Naive B cell (primary cell): ENCODE measurements at regions not wholly inside any gene's neighbourhood (a gene's known extent, or its start where the extent isn't known, plus 50 kb on each side); places are given as distances from the start of the nearest gene placed in this dataset.
"Not testable (repeated sequence)": the region's sequence is repeated elsewhere in the genome, so short reads cannot be mapped to it uniquely, and the experiment has no call there.

Experiments used
- ATAC-seq, 2 donors: fragments of 150-1000 bp; cut with Tn5 transposase; 2 replicates each; pipeline ENCODE4 v1.10.0; 2021; ENCODE audit warnings: low read depth in 2 of 2, mild to moderate bottlenecking in 2 of 2, moderate library complexity in 2 of 2
- DNase-seq: peaks from one replicate; pipeline ENCODE4 v3.0.0; 2022
- H3K27ac Mint-ChIP-seq, 6 donors: one replicate each; pipeline ENCODE4 v1.8.0; 2020 to 2022; ENCODE audit warnings: mild to moderate bottlenecking in 6 of 6, mixed read lengths in 6 of 6, moderate library complexity in 5 of 6, inconsistent platforms in 2 of 6
- H3K27me3 Mint-ChIP-seq, 3 donors: one replicate each; pipeline ENCODE4 v1.8.0; 2021 to 2022; ENCODE audit warnings: mixed read lengths in 3 of 3, mild to moderate bottlenecking in 1 of 3
- H3K36me3 Mint-ChIP-seq, 2 donors: one replicate each; pipeline ENCODE4 v1.8.0; 2020 to 2022; ENCODE audit warnings: mixed read lengths in 2 of 2, inconsistent platforms in 1 of 2, mild to moderate bottlenecking in 1 of 2
- H3K4me1 Mint-ChIP-seq, 3 donors: one replicate each; pipeline ENCODE4 v1.8.0; 2020 to 2022; ENCODE audit warnings: mixed read lengths in 3 of 3, inconsistent platforms in 1 of 3, mild to moderate bottlenecking in 1 of 3, moderate library complexity in 1 of 3
- H3K4me3 Mint-ChIP-seq, 8 donors: one replicate each; pipeline ENCODE4 v1.8.0; 2020 to 2022; ENCODE audit warnings: mild to moderate bottlenecking in 8 of 8, mixed read lengths in 8 of 8, moderate library complexity in 8 of 8, inconsistent platforms in 2 of 8
- H3K9me3 Mint-ChIP-seq, 7 donors: one replicate each; pipeline ENCODE4 v1.8.0; 2020 to 2022; ENCODE audit warnings: mixed read lengths in 7 of 7, mild to moderate bottlenecking in 5 of 7, inconsistent platforms in 2 of 7, moderate library complexity in 1 of 7

- peak overlapping the region in 1 of 6 donors; percentile 37 for H3K27ac Mint-ChIP-seq
- H3K9me3 Mint-ChIP-seq, result peaks cover 0 to 12% (median 4%) of the 10 kb centered on the region in 7 donors
- ATAC-seq, result no peak
- no peaks in the 10 kb centered on the region for H3K27me3 Mint-ChIP-seq
- H3K4me3 Mint-ChIP-seq, result peak overlapping the region in 1 of 8 donors; percentile 30
- no peaks in the 10 kb centered on the region for H3K36me3 Mint-ChIP-seq
- DNase-seq, result no peak
- H3K4me1 Mint-ChIP-seq, result no peaks in the 10 kb centered on the region
These were observed 382.6 kb downstream of the SMOC2 start for GRCh38 chr6:168823397-168824212.

- DNase-seq, result no peak
- no peak overlapping the region for H3K4me3 Mint-ChIP-seq
- peaks cover 0 to 23% (median 4%) of the 10 kb centered on the region in 7 donors for H3K9me3 Mint-ChIP-seq
- no peak overlapping the region for H3K27ac Mint-ChIP-seq
- ATAC-seq, result no peak
- no peaks in the 10 kb centered on the region for H3K27me3 Mint-ChIP-seq
- no peaks in the 10 kb centered on the region for H3K4me1 Mint-ChIP-seq
- no peaks in the 10 kb centered on the region for H3K36me3 Mint-ChIP-seq
These were observed 381.4 kb downstream of the SMOC2 start for GRCh38 chr6:168822376-168822775.

DNA sequence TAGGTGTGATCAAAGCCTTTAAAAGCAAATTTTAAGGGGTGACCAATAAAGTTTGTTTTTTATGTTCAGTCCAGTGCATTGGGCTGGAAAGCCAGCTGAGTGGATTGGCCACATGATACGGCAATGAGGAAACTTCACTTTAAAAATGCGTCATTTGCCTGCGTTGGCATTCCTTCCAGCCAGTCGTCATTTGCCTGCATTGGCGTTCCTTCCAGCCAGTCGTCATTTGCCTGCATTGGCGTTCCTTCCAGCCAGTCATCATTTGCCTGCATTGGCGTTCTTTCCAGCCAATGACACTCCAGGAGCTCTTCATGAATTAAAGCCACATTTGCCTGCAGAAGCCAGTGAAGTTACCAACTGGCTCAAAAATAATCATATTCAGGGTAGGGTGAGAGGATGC lies 378.6 kb downstream of the SMOC2 start:
- Mint-ChIP-seq H3K4me3 (no peak overlapping the region), H3K36me3 (no peaks in the 10 kb centered on the region), H3K4me1 (no peaks in the 10 kb centered on the region), H3K27me3 (no peaks in the 10 kb centered on the region), H3K27ac (no peak overlapping the region), H3K9me3 (peaks cover 2 to 28% (median 8%) of the 10 kb centered on the region in 7 donors)
- no peak for DNase-seq
- no peak for ATAC-seq

DNA sequence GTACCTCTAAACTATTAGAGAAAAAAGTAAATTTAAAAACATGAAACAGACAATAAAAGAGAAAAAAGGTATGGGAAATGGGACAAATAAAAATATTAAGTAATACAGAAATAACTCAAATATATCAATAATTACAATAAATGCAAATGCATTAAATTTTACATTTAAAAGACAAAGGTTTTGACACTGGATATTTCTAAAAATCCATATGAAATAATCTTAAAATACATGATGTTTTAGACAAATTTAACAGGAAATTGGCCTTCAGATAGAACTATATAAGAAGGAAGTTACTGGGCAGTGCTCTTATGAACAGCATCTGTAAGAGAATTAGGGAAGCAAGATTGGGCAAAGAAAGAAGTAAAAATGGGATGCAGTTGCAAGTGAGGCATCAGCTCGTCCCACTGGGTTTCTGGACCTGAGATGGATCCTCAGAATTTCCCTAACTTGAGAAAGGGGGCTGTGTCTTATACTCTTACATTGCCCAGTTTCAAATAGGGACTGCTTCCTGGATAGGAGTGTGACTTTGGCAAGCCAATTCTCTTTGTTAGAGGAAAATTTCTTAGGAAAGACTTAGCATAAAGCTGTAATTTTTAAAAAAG lies 376.7 kb downstream of the SMOC2 start:
- DNase-seq, result no peak

DNA sequence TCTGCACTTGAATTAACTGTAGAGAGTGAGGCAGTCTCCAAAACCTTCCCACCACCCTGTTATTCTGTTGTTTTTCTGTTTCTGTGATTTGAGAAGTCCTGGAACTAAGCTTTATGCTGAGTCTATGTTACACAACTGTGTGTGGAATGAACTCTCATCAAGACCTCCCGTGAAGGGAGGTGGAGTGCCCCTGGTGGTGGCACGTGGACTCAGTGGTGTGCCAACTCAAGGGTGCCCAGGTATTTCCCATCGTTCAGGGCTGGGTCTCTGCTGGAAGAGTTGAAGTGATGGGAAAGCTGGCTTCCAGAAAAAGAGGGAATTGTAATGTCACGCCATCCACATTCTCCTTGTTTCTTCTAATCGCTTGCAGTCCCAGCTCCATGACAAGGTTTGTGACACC lies 374.2 kb downstream of the SMOC2 start:
- no peaks in the 10 kb centered on the region for H3K36me3 Mint-ChIP-seq
- DNase-seq, result no peak
- no peak overlapping the region for H3K4me3 Mint-ChIP-seq
- peaks cover 0 to 24% (median 6%) of the 10 kb centered on the region in 7 donors for H3K9me3 Mint-ChIP-seq
- no peak for ATAC-seq
- peaks cover 0 to 4% (median 0%) of the 10 kb centered on the region in 3 donors for H3K27me3 Mint-ChIP-seq
- H3K27ac Mint-ChIP-seq, result no peak overlapping the region
- no peaks in the 10 kb centered on the region for H3K4me1 Mint-ChIP-seq

More for the DNA sequence above, 376.7 kb downstream of the SMOC2 start:
- Mint-ChIP-seq H3K27ac (no peak overlapping the region), H3K4me1 (no peaks in the 10 kb centered on the region), H3K4me3 (no peak overlapping the region), H3K27me3 (no peaks in the 10 kb centered on the region), H3K9me3 (peaks cover 0 to 24% (median 7%) of the 10 kb centered on the region in 7 donors), H3K36me3 (no peaks in the 10 kb centered on the region)
- no peak for ATAC-seq

DNA sequence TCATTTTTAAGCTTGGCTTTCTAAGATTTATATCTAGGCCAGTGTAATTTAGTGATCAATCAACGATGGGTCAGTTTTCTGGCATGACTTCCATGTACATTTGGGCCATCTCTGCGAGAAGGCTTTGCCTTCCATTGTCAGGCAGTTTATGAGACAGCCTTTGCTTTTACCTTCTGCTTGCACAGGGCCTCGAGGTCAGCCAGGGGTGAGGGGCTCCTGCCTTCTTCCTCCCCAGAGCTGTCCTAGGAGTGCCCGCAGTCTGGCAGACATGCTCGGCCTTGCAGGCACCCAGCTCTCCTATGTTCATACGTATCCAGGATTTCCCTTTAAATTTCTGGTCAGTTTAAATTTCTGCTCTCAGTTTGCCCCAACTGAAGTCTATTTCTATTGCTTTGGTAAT lies 367.2 kb downstream of the SMOC2 start:
- Mint-ChIP-seq H3K27ac (no peak overlapping the region), H3K4me1 (no peaks in the 10 kb centered on the region), H3K36me3 (peaks cover 0 to 4% of the 10 kb centered on the region in 2 donors), H3K27me3 (peaks cover 0 to 4% (median 0%) of the 10 kb centered on the region in 3 donors), H3K4me3 (no peak overlapping the region), H3K9me3 (peaks cover 0 to 7% (median 1%) of the 10 kb centered on the region in 7 donors)
- ATAC-seq (no peak), DNase-seq (no peak)

- Mint-ChIP-seq H3K4me1 (no peaks in the 10 kb centered on the region), H3K9me3 (peaks cover 0 to 11% (median 7%) of the 10 kb centered on the region in 7 donors), H3K4me3 (no peak overlapping the region), H3K27me3 (peaks cover 0 to 4% (median 0%) of the 10 kb centered on the region in 3 donors), H3K36me3 (peaks cover 0 to 4% of the 10 kb centered on the region in 2 donors), H3K27ac (no peak overlapping the region)
- ATAC-seq (no peak), DNase-seq (no peak)
These were observed 363.3 kb downstream of the SMOC2 start for GRCh38 chr6:168804331-168804730.

- peaks cover 0 to 4% of the 10 kb centered on the region in 2 donors for H3K36me3 Mint-ChIP-seq
- H3K4me1 Mint-ChIP-seq, result no peaks in the 10 kb centered on the region
- no peak overlapping the region for H3K27ac Mint-ChIP-seq
- H3K9me3 Mint-ChIP-seq, result peaks cover 0 to 11% (median 7%) of the 10 kb centered on the region in 7 donors
- peaks cover 0 to 4% (median 0%) of the 10 kb centered on the region in 3 donors for H3K27me3 Mint-ChIP-seq
- no peak for ATAC-seq
- DNase-seq, result no peak
- no peak overlapping the region for H3K4me3 Mint-ChIP-seq
These were observed 362.9 kb downstream of the SMOC2 start for GRCh38 chr6:168803874-168804273.

GRCh38 chr6:168799067-168799466 lies 358.1 kb downstream of the SMOC2 start:
- Mint-ChIP-seq H3K4me1 (no peaks in the 10 kb centered on the region), H3K9me3 (peaks cover 0 to 15% (median 9%) of the 10 kb centered on the region in 7 donors), H3K36me3 (no peaks in the 10 kb centered on the region), H3K27ac (no peak overlapping the region), H3K4me3 (no peak overlapping the region), H3K27me3 (peaks cover 0 to 5% (median 4%) of the 10 kb centered on the region in 3 donors)
- ATAC-seq (no peak), DNase-seq (no peak)

DNA sequence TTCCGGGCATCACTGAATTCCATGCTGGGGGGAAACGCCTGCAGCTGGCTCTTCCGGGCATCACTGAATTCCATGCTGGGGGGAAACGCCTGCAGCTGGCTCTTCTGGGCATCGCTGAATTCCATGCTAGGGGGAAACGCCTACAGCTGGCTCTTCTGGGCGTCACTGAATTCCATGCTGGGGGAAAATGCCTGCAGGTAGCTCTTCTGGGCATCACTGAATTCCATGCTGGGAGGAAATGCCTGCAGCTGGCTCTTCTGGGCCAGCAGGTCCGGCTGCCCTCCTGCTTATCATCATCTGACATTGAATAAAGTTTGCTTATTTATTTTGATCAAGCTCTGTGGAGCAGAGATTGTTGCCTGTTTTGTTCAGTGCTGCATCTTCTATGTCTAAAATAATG lies 355.1 kb downstream of the SMOC2 start:
- no peak overlapping the region for H3K4me3 Mint-ChIP-seq
- H3K9me3 Mint-ChIP-seq, result peaks cover 0 to 10% (median 5%) of the 10 kb centered on the region in 7 donors
- H3K36me3 Mint-ChIP-seq, result no peaks in the 10 kb centered on the region
- peaks cover 0 to 5% (median 4%) of the 10 kb centered on the region in 3 donors for H3K27me3 Mint-ChIP-seq
- no peak overlapping the region for H3K27ac Mint-ChIP-seq
- ATAC-seq (no peak), DNase-seq (no peak)
- H3K4me1 Mint-ChIP-seq, result no peaks in the 10 kb centered on the region

DNA sequence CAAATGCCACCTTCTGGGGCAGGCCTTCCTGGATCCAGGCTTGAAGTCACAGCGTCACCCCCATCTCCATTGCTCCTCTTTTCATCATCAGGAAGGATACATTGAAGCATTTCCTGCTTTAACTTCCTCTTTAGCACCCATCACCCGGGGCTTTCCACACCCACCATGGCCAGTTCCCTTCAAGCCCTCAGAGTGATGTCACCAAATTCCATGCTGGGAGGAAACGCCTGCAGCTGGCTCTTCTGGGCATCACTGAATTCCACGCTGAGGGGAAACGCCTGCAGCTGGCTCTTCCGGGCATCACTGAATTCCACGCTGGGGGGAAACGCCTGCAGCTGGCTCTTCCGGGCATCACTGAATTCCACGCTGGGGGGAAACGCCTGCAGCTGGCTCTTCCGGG lies 354.6 kb downstream of the SMOC2 start:
- DNase-seq, H3K4me3 Mint-ChIP-seq, H3K4me1 Mint-ChIP-seq, ATAC-seq, H3K27me3 Mint-ChIP-seq, H3K9me3 Mint-ChIP-seq, H3K36me3 Mint-ChIP-seq: not testable (repeated sequence)
- H3K27ac Mint-ChIP-seq, result peak overlapping the region in 1 of 6 donors; percentile 78

GRCh38 chr6:168794491-168794890 lies 353.5 kb downstream of the SMOC2 start:
- no peak for ATAC-seq
- Mint-ChIP-seq H3K27me3 (peaks cover 0 to 5% (median 0%) of the 10 kb centered on the region in 3 donors), H3K4me1 (no peaks in the 10 kb centered on the region), H3K27ac (no peak overlapping the region), H3K9me3 (peaks cover 2 to 9% (median 5%) of the 10 kb centered on the region in 7 donors), H3K36me3 (no peaks in the 10 kb centered on the region), H3K4me3 (no peak overlapping the region)
- no peak for DNase-seq

DNA sequence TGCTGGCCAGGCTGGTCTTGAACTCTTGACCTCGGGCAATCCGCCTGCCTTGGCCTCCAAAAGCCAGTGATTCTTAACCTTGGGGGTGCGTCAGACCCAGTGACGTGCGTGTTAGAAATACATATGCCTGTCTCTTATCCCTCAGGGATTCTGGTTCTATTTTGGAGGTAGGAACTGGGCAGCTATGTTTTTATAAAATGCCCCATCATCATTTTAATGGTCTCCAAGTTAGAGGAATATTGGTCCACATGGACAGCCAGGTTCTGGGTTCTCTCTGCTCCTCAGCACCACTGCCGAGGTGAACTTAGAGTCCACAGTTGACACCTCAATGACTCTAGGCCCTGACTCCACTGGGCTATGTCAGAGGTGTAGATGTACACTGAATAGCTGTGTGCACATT lies 352.7 kb downstream of the SMOC2 start:
- Mint-ChIP-seq H3K27me3 (peaks cover 0 to 5% (median 0%) of the 10 kb centered on the region in 3 donors), H3K4me3 (no peak overlapping the region), H3K36me3 (no peaks in the 10 kb centered on the region), H3K4me1 (no peaks in the 10 kb centered on the region), H3K9me3 (peaks cover 2 to 9% (median 5%) of the 10 kb centered on the region in 7 donors), H3K27ac (no peak overlapping the region)
- no peak for DNase-seq
- no peak for ATAC-seq

DNA sequence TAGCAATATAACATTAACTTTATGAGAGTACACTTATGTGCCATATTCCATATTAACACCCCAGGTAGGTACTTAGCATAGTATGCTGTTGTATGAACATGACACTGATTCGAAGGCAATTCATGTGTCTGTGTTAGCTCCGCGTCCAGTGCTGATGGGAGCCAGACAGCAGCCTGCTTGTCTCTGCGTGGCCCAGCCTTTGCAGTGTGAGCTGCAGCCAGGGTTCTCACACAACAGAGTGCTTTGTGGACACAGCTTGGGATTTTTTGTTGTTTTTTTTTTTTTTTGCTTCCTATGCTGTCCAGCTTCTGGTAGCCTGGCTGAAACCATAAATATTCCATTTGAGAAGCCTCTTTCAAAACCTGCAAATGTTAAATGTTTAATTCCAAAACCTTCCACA lies 350.9 kb downstream of the SMOC2 start:
- Mint-ChIP-seq H3K27ac (no peak overlapping the region), H3K4me3 (no peak overlapping the region), H3K36me3 (no peaks in the 10 kb centered on the region), H3K4me1 (no peaks in the 10 kb centered on the region), H3K27me3 (peaks cover 0 to 5% (median 0%) of the 10 kb centered on the region in 3 donors), H3K9me3 (peaks cover 2 to 10% (median 5%) of the 10 kb centered on the region in 7 donors)
- no peak for ATAC-seq
- no peak for DNase-seq
